ENCODE measurements at regions not wholly inside any gene's neighbourhood (a gene's known extent, or its start where the extent isn't known, plus 50 kb on each side); places are given as distances from the start of the nearest gene placed in this dataset.

DNA sequence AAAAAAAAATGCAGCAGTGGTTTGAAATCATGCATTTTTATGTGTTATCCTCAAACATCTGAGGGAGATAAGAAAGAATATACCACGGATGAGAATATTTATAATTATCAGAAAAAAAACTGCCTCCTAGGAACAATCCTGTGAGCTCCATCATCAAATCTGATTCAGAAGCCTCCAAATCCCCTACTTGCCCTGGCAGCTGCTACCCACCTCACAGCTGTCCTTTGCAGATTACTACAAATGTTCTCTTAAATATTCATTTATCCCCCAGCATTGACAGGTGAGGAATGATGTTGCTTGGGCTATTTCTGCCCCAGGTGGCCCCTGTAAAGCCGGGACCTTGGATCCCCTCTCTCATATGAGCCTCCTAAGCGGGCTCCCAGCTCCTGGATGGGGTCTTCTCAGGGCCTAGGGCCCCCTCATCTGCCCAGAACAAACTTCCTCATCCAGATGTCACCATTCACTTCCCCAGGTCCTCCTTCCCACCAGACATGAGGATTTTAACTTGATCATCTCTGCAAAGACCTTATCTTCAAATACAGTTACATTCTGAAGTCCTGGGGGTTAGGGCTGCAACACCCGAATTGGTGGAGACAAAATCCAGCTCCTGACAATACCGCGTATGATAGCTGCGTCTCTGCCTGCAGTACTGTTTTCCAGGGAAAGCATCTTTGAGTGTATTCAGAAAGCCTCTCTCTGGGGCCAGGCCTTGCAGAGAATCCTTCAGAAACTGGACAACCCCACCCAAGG, 81.9 kb upstream of the INSIG1 start:
- no peak overlapping the region for H3K4me3 ChIP-seq
- no peak overlapping the region for H3K27ac ChIP-seq
- H3K9ac ChIP-seq: no peak overlapping the region
- H3K4me2 ChIP-seq: no peak overlapping the region
- H3K27me3 ChIP-seq: no peaks in the 10 kb centered on the region
- peaks cover 0 to 11% (median 0%) of the 10 kb centered on the region in 10 experiments; a peak in 2 of 20 replicates for H3K4me1 ChIP-seq
- no peaks in the 10 kb centered on the region; a peak in 1 of 22 replicates for H4K20me1 ChIP-seq
- no peak for TF ChIP-seq Cebpa-rat (IDR thresholded peaks at IDR 0.05)
- no peaks in the 10 kb centered on the region for H3K36me3 ChIP-seq
- no peaks in the 10 kb centered on the region for H3K9me3 ChIP-seq (replicated peaks in 1 of 11)

DNA sequence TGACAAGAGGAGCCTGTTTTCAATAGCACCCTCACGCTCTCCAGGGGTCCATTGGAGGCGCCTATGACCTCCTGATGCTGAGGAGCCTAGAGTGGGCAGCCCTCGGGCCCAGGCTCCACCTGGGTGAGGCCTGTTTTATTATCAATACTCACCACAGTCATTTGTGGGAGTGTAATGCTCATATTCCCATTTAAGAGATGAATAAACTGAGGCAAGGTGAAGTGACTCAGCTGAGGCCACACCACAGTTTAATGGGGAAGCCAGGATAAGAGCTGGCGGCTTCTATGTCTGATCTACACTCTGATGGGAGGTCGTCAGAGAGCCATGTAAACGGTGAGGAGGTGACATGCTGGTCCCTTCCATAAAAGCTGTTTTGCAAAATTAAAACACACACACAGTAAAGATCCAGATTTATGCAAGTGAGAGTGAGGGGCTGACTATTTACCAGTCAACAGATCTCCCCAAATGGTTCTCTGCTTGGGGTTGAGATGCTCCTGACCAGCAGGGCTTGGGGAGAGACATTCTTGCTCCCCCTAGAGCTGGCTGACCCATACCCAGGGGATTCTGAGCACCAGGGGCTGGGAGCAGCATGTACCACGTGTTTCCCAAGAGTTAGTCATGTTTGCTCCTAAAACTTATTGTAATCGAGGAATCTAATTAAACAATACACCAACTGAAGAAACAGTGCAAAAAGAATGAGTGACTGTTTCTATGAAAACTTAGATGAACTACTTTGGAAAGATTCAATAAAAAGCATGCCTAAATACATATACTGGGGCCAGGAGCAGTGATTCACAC, 81.0 kb upstream of the INSIG1 start:
- Histone ChIP-seq H3K4me1 (peaks cover 0 to 11% (median 0%) of the 10 kb centered on the region in 10 experiments; a peak in 2 of 20 replicates), H3K4me3 (no peak overlapping the region), H3K27me3 (no peaks in the 10 kb centered on the region), H3K36me3 (no peaks in the 10 kb centered on the region), H3K9me3 (replicated peaks in 1 of 11) (no peaks in the 10 kb centered on the region), H3K27ac (no peak overlapping the region), H3K9ac (0 out of 22 replicates have a peak overlapping the region, but pooled peaks of 1 of the 11 experiments have one; percentile 11), H4K20me1 (no peaks in the 10 kb centered on the region; a peak in 1 of 22 replicates), H3K4me2 (no peak overlapping the region)
- TF ChIP-seq Cebpa-rat (IDR thresholded peaks at IDR 0.05): no peak

- no peak overlapping the region for H3K27ac ChIP-seq
- no peaks in the 10 kb centered on the region for H3K36me3 ChIP-seq
- TF ChIP-seq Cebpa-rat (IDR thresholded peaks at IDR 0.05): no peak
- H4K20me1 ChIP-seq: no peaks in the 10 kb centered on the region; a peak in 1 of 22 replicates
- peaks cover 0 to 11% (median 0%) of the 10 kb centered on the region in 10 experiments; a peak in 2 of 20 replicates for H3K4me1 ChIP-seq
- H3K4me2 ChIP-seq: no peak overlapping the region
- H3K9me3 ChIP-seq (replicated peaks in 1 of 11): no peaks in the 10 kb centered on the region
- H3K4me3 ChIP-seq: no peak overlapping the region
- H3K27me3 ChIP-seq: no peaks in the 10 kb centered on the region
- no peak overlapping the region for H3K9ac ChIP-seq
These were observed 80.0 kb upstream of the INSIG1 start for GRCh38 chr7:155217634-155218033.

- H3K36me3 ChIP-seq: no peaks in the 10 kb centered on the region
- H3K27me3 ChIP-seq: no peaks in the 10 kb centered on the region
- TF ChIP-seq Cebpa-rat (IDR thresholded peaks at IDR 0.05): no peak
- peaks cover 0 to 11% (median 0%) of the 10 kb centered on the region in 10 experiments; a peak in 2 of 20 replicates for H3K4me1 ChIP-seq
- H3K9ac ChIP-seq: no peak overlapping the region
- H3K4me2 ChIP-seq: no peak overlapping the region
- H3K9me3 ChIP-seq (replicated peaks in 1 of 11): no peaks in the 10 kb centered on the region
- H3K4me3 ChIP-seq: no peak overlapping the region
- no peak overlapping the region for H3K27ac ChIP-seq
- H4K20me1 ChIP-seq: no peaks in the 10 kb centered on the region; a peak in 2 of 22 replicates
These were observed 79.2 kb upstream of the INSIG1 start for GRCh38 chr7:155218276-155219153.

DNA sequence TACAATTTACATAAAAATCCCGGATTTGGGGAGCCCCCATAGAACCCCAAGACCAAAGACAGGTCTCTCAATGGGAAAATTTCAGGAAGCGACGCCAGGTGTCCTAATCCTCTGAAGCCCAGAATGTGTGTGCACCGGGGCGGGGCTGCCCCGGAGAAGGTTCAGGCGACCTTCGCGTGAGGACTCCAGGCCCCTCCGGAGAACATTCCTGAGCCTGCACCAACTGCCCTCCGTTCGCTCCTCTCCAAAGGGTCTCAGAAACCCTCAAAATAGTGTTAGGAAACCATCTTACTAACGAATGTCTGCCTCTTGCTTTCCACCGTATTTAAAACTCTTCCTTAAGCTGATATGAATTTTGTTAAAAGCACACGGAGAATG, 78.5 kb upstream of the INSIG1 start:
- Histone ChIP-seq H4K20me1 (no peaks in the 10 kb centered on the region; a peak in 2 of 22 replicates), H3K4me3 (no peak overlapping the region), H3K36me3 (no peaks in the 10 kb centered on the region), H3K4me2 (no peak overlapping the region), H3K4me1 (peaks cover 0 to 10% (median 0%) of the 10 kb centered on the region in 10 experiments; a peak in 2 of 20 replicates), H3K9me3 (replicated peaks in 1 of 11) (no peaks in the 10 kb centered on the region), H3K27me3 (no peaks in the 10 kb centered on the region), H3K9ac (no peak overlapping the region), H3K27ac (no peak overlapping the region)
- no peak for TF ChIP-seq Cebpa-rat (IDR thresholded peaks at IDR 0.05)

GRCh38 chr7:155219947-155220769, 77.5 kb upstream of the INSIG1 start:
- H3K9me3 ChIP-seq (replicated peaks in 1 of 11): no peaks in the 10 kb centered on the region
- H3K9ac ChIP-seq: no peak overlapping the region
- TF ChIP-seq Cebpa-rat (IDR thresholded peaks at IDR 0.05): no peak
- no peaks in the 10 kb centered on the region for H3K36me3 ChIP-seq
- H3K4me1 ChIP-seq: peaks cover 0 to 9% (median 0%) of the 10 kb centered on the region in 10 experiments; a peak in 2 of 20 replicates
- H3K4me2 ChIP-seq: no peak overlapping the region
- H4K20me1 ChIP-seq: no peaks in the 10 kb centered on the region; a peak in 2 of 22 replicates
- no peak overlapping the region for H3K4me3 ChIP-seq
- no peaks in the 10 kb centered on the region for H3K27me3 ChIP-seq
- no peak overlapping the region for H3K27ac ChIP-seq

DNA sequence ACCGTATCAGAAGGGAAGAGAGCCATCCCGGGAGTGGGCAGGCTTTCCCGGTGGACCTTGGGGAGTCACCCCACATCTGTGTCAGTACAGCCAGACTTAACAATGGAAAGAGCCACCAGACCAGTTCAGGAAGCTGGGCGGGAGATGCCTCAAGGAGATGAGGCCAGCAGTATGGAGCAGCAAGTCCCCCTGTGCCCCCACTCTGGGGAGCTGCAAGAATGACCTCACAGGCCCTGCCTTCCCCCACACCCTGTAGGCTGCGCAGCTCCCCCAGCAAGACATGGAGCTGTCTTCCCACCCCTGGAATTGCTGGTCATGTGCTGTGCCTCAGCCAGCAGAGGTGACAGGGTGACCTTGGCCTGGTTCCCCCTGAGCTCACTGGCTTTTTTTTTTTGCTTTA, 76.8 kb upstream of the INSIG1 start:
- no peaks in the 10 kb centered on the region for H3K9me3 ChIP-seq (replicated peaks in 1 of 11)

GRCh38 chr7:155221547-155221946, 76.1 kb upstream of the INSIG1 start:
- H3K9ac ChIP-seq: no peak overlapping the region
- H3K27me3 ChIP-seq: no peaks in the 10 kb centered on the region
- peaks cover 0 to 8% (median 0%) of the 10 kb centered on the region in 10 experiments; a peak in 2 of 20 replicates for H3K4me1 ChIP-seq
- H3K4me3 ChIP-seq: no peak overlapping the region
- H3K36me3 ChIP-seq: no peaks in the 10 kb centered on the region
- H3K4me2 ChIP-seq: no peak overlapping the region
- H4K20me1 ChIP-seq: no peaks in the 10 kb centered on the region; a peak in 1 of 22 replicates
- no peak overlapping the region for H3K27ac ChIP-seq
- H3K9me3 ChIP-seq (replicated peaks in 1 of 11): no peaks in the 10 kb centered on the region
- no peak for TF ChIP-seq Cebpa-rat (IDR thresholded peaks at IDR 0.05)

More for the DNA sequence above, 76.8 kb upstream of the INSIG1 start:
- Histone ChIP-seq H3K4me1 (peaks cover 0 to 9% (median 0%) of the 10 kb centered on the region in 10 experiments; a peak in 2 of 20 replicates), H3K27me3 (no peaks in the 10 kb centered on the region), H3K4me3 (no peak overlapping the region), H4K20me1 (no peaks in the 10 kb centered on the region; a peak in 2 of 22 replicates), H3K36me3 (no peaks in the 10 kb centered on the region), H3K9ac (no peak overlapping the region), H3K27ac (no peak overlapping the region), H3K4me2 (no peak overlapping the region)
- no peak for TF ChIP-seq Cebpa-rat (IDR thresholded peaks at IDR 0.05)
